Duodenal mucosa (tissue), 2 donors: ENCODE measurements at regions not wholly inside any gene's neighbourhood (a gene's known extent, or its start where the extent isn't known, plus 50 kb on each side); places are given as distances from the start of the nearest gene placed in this dataset.
"Not testable (repeated sequence)": the region's sequence is repeated elsewhere in the genome, so short reads cannot be mapped to it uniquely, and the experiment has no call there.

Experiments
- H3K27ac ChIP-seq: one replicate; pipeline ENCODE4 v1.7.0; 2013; ENCODE audit warnings: low read depth, low read length
- H3K27me3 ChIP-seq, 2 donors: one replicate each; pipeline ENCODE4 v1.7.0; 2013; ENCODE audit warnings: low read length in 2 of 2, control low read depth in 1 of 2; ENCODE audit not compliant: insufficient read depth in 2 of 2, control insufficient read depth in 1 of 2
- H3K36me3 ChIP-seq, 2 donors: one replicate each; pipeline ENCODE4 v1.7.0; 2013; ENCODE audit warnings: low read length in 2 of 2, control low read depth in 1 of 2; ENCODE audit not compliant: insufficient read depth in 2 of 2, control insufficient read depth in 1 of 2
- H3K4me1 ChIP-seq, 2 donors: one replicate each; pipeline ENCODE4 v1.7.0; 2013; ENCODE audit warnings: low read length in 2 of 2, control low read depth in 1 of 2; ENCODE audit not compliant: insufficient read depth in 2 of 2, control insufficient read depth in 1 of 2
- H3K4me3 ChIP-seq, 2 donors: one replicate each; pipeline ENCODE4 v1.7.0; 2013; ENCODE audit warnings: low read length in 2 of 2, low read depth in 1 of 2
- H3K9ac ChIP-seq, 2 donors: one replicate each; pipeline ENCODE4 v1.7.0; 2013; ENCODE audit warnings: low read length in 2 of 2, low read depth in 1 of 2
- H3K9me3 ChIP-seq, 2 donors: one replicate each; pipeline ENCODE4 v1.7.0; 2013; ENCODE audit warnings: low read length in 2 of 2, control low read depth in 1 of 2; ENCODE audit not compliant: control insufficient read depth in 1 of 2

GRCh38 chr13:109998684-109999533 is 212.5 kb upstream of the IRS2 start:
- H3K4me1 ChIP-seq = no peaks in the 10 kb centered on the region
- peaks cover 0 to 8% of the 10 kb centered on the region in 2 donors for H3K27me3 ChIP-seq
- no peaks in the 10 kb centered on the region for H3K36me3 ChIP-seq
- H3K27ac ChIP-seq = no peak overlapping the region
- no peak overlapping the region for H3K4me3 ChIP-seq
- no peaks in the 10 kb centered on the region for H3K9me3 ChIP-seq
- H3K9ac ChIP-seq = no peak overlapping the region

GRCh38 chr13:109998037-109998436 is 211.7 kb upstream of the IRS2 start:
- Histone ChIP-seq H3K4me3 (no peak overlapping the region), H3K9ac (no peak overlapping the region), H3K4me1 (no peaks in the 10 kb centered on the region), H3K27me3 (peaks cover 0 to 8% of the 10 kb centered on the region in 2 donors), H3K36me3 (no peaks in the 10 kb centered on the region), H3K9me3 (no peaks in the 10 kb centered on the region), H3K27ac (no peak overlapping the region)

GRCh38 chr13:109997056-109997595 is 210.7 kb upstream of the IRS2 start:
- not testable (repeated sequence) for H3K4me3 ChIP-seq, H3K27me3 ChIP-seq, H3K9ac ChIP-seq, H3K9me3 ChIP-seq, H3K4me1 ChIP-seq, H3K27ac ChIP-seq, H3K36me3 ChIP-seq

GRCh38 chr13:109996404-109996960 is 210.1 kb upstream of the IRS2 start:
- Histone ChIP-seq H3K9me3 (no peaks in the 10 kb centered on the region), H3K4me1 (no peaks in the 10 kb centered on the region), H3K4me3 (no peak overlapping the region), H3K36me3 (no peaks in the 10 kb centered on the region), H3K27me3 (peaks cover 0 to 8% of the 10 kb centered on the region in 2 donors), H3K9ac (no peak overlapping the region), H3K27ac (no peak overlapping the region)

GRCh38 chr13:109995578-109995977 is 209.2 kb upstream of the IRS2 start:
- Histone ChIP-seq H3K9ac (no peak overlapping the region), H3K27me3 (peaks cover 0 to 8% of the 10 kb centered on the region in 2 donors), H3K4me1 (no peaks in the 10 kb centered on the region), H3K27ac (no peak overlapping the region), H3K9me3 (no peaks in the 10 kb centered on the region), H3K4me3 (no peak overlapping the region), H3K36me3 (no peaks in the 10 kb centered on the region)

GRCh38 chr13:109990296-109990695 is 203.9 kb upstream of the IRS2 start:
- H3K27me3 ChIP-seq = no peaks in the 10 kb centered on the region
- no peak overlapping the region for H3K9ac ChIP-seq
- no peaks in the 10 kb centered on the region for H3K9me3 ChIP-seq
- no peaks in the 10 kb centered on the region for H3K36me3 ChIP-seq
- H3K4me1 ChIP-seq = no peaks in the 10 kb centered on the region
- H3K4me3 ChIP-seq = no peak overlapping the region
- H3K27ac ChIP-seq = no peak overlapping the region

- no peaks in the 10 kb centered on the region for H3K36me3 ChIP-seq
- no peaks in the 10 kb centered on the region for H3K27me3 ChIP-seq
- no peak overlapping the region for H3K4me3 ChIP-seq
- H3K9ac ChIP-seq = no peak overlapping the region
- H3K4me1 ChIP-seq = no peaks in the 10 kb centered on the region
- no peaks in the 10 kb centered on the region for H3K9me3 ChIP-seq
- H3K27ac ChIP-seq = no peak overlapping the region
Measured at GRCh38 chr13:109989686-109990085, 203.3 kb upstream of the IRS2 start.

GRCh38 chr13:109989155-109989554 is 202.8 kb upstream of the IRS2 start:
- Histone ChIP-seq H3K27me3 (no peaks in the 10 kb centered on the region), H3K9me3 (no peaks in the 10 kb centered on the region), H3K4me1 (no peaks in the 10 kb centered on the region), H3K27ac (no peak overlapping the region), H3K4me3 (no peak overlapping the region), H3K9ac (no peak overlapping the region), H3K36me3 (no peaks in the 10 kb centered on the region)

- Histone ChIP-seq H3K9ac (no peak overlapping the region), H3K4me1 (no peaks in the 10 kb centered on the region), H3K9me3 (no peaks in the 10 kb centered on the region), H3K4me3 (no peak overlapping the region), H3K36me3 (no peaks in the 10 kb centered on the region), H3K27me3 (no peaks in the 10 kb centered on the region), H3K27ac (no peak overlapping the region)
Measured at GRCh38 chr13:109986851-109987250, 200.5 kb upstream of the IRS2 start.

GRCh38 chr13:109985871-109986450 is 199.6 kb upstream of the IRS2 start:
- Histone ChIP-seq H3K4me3 (no peak overlapping the region), H3K27me3 (no peaks in the 10 kb centered on the region), H3K9ac (no peak overlapping the region), H3K9me3 (no peaks in the 10 kb centered on the region), H3K27ac (no peak overlapping the region), H3K4me1 (no peaks in the 10 kb centered on the region), H3K36me3 (no peaks in the 10 kb centered on the region)
